NCI-H82 treated with DMSO at 0.1 percent for 48 hours (cell line): ENCODE measurements at regions not wholly inside any gene's neighbourhood (a gene's known extent, or its start where the extent isn't known, plus 50 kb on each side); places are given as distances from the start of the nearest gene placed in this dataset.

ENCODE experiments used
- DNase-seq: peaks from one replicate; lab custom pipeline; 2025; ENCODE audit not compliant: unreplicated experiment; lab: John Stamatoyannopoulos, UW

- DNase-seq: no peak
Observed at GRCh38 chr20:40414843-40415615, 274.0 kb downstream of the MAFB start.

GRCh38 chr20:40410028-40410427 is 279.0 kb downstream of the MAFB start:
- no peak for DNase-seq

- no peak for DNase-seq
Observed at GRCh38 chr20:40397467-40397866, 291.6 kb downstream of the MAFB start.

GRCh38 chr20:40393197-40394079 is 295.6 kb downstream of the MAFB start:
- DNase-seq: no peak

GRCh38 chr20:40390654-40391053 is 298.4 kb downstream of the MAFB start:
- no peak for DNase-seq

GRCh38 chr20:40370800-40371199 is 318.2 kb downstream of the MAFB start:
- no peak for DNase-seq

- DNase-seq: no peak
Observed at GRCh38 chr20:40368876-40369275, 320.2 kb downstream of the MAFB start.

- no peak for DNase-seq
Observed at GRCh38 chr20:40361916-40362315, 327.1 kb downstream of the MAFB start.

- DNase-seq: no peak
Observed at GRCh38 chr20:40359131-40359912, 329.7 kb downstream of the MAFB start.

- no peak for DNase-seq
Observed at GRCh38 chr20:40354880-40355279, 334.2 kb downstream of the MAFB start.

GRCh38 chr20:40343390-40343789 is 345.6 kb downstream of the MAFB start:
- no peak for DNase-seq

GRCh38 chr20:40341561-40341960 is 347.5 kb downstream of the MAFB start:
- DNase-seq: no peak

GRCh38 chr20:40339661-40340449 is 349.2 kb downstream of the MAFB start:
- DNase-seq: no peak

- DNase-seq: no peak
Observed at GRCh38 chr20:40336533-40336932, 352.5 kb downstream of the MAFB start.

GRCh38 chr20:40335901-40336351 is 353.1 kb downstream of the MAFB start:
- no peak for DNase-seq

- DNase-seq: no peak
Observed at GRCh38 chr20:40335437-40335836, 353.6 kb downstream of the MAFB start.

GRCh38 chr20:40333591-40333990 is 355.4 kb downstream of the MAFB start:
- no peak for DNase-seq

- no peak for DNase-seq
Observed at GRCh38 chr20:40331807-40332560, 357.1 kb downstream of the MAFB start.

- no peak for DNase-seq
Observed at GRCh38 chr20:40331249-40331648, 357.8 kb downstream of the MAFB start.

- DNase-seq: no peak
Observed at GRCh38 chr20:40329321-40329720, 359.7 kb downstream of the MAFB start.
